ENCODE measurements at regions not wholly inside any gene's neighbourhood (a gene's known extent, or its start where the extent isn't known, plus 50 kb on each side); places are given as distances from the start of the nearest gene placed in this dataset.

- Histone ChIP-seq H3K36me3 (ENCODE audit: control insufficient read depth, insufficient read depth, low read length) (no peaks in the 10 kb centered on the region), H3K4me3 (ENCODE audit: insufficient read depth, low read depth, low read length, poor library complexity, severe bottlenecking) (no peak overlapping the region), H3K9me3 (ENCODE audit: control insufficient read depth, low read length) (peaks cover 3% of the 10 kb centered on the region), H3K27me3 (replicated peaks; ENCODE audit: control insufficient read depth, insufficient read depth, low read length, poor library complexity, severe bottlenecking) (no peaks in the 10 kb centered on the region), H3K4me1 (ENCODE audit: control insufficient read depth, insufficient read depth, low read length, poor library complexity, severe bottlenecking) (no peaks in the 10 kb centered on the region), H3K27ac (ENCODE audit: insufficient read depth, low read length, poor library complexity, severe bottlenecking) (no peak overlapping the region)
- DNase-seq = no peak
These were observed 340.7 kb downstream of the GALC start for GRCh38 chr14:87652278-87652677.

GRCh38 chr14:87644689-87645088 lies 348.3 kb downstream of the GALC start:
- H3K36me3 ChIP-seq (ENCODE audit: control insufficient read depth, insufficient read depth, low read length) = no peaks in the 10 kb centered on the region
- no peaks in the 10 kb centered on the region for H3K27me3 ChIP-seq (replicated peaks; ENCODE audit: control insufficient read depth, insufficient read depth, low read length, poor library complexity, severe bottlenecking)
- H3K4me3 ChIP-seq (ENCODE audit: insufficient read depth, low read depth, low read length, poor library complexity, severe bottlenecking) = no peak overlapping the region
- peaks cover 3% of the 10 kb centered on the region for H3K9me3 ChIP-seq (ENCODE audit: control insufficient read depth, low read length)
- no peaks in the 10 kb centered on the region for H3K4me1 ChIP-seq (ENCODE audit: control insufficient read depth, insufficient read depth, low read length, poor library complexity, severe bottlenecking)
- no peak for DNase-seq
- no peak overlapping the region for H3K27ac ChIP-seq (ENCODE audit: insufficient read depth, low read length, poor library complexity, severe bottlenecking)

GRCh38 chr14:87643005-87643404 lies 350.0 kb downstream of the GALC start:
- DNase-seq = no peak
- Histone ChIP-seq H3K36me3 (ENCODE audit: control insufficient read depth, insufficient read depth, low read length) (no peaks in the 10 kb centered on the region), H3K27me3 (replicated peaks; ENCODE audit: control insufficient read depth, insufficient read depth, low read length, poor library complexity, severe bottlenecking) (no peaks in the 10 kb centered on the region), H3K27ac (ENCODE audit: insufficient read depth, low read length, poor library complexity, severe bottlenecking) (no peak overlapping the region), H3K4me1 (ENCODE audit: control insufficient read depth, insufficient read depth, low read length, poor library complexity, severe bottlenecking) (no peaks in the 10 kb centered on the region), H3K9me3 (ENCODE audit: control insufficient read depth, low read length) (no peaks in the 10 kb centered on the region), H3K4me3 (ENCODE audit: insufficient read depth, low read depth, low read length, poor library complexity, severe bottlenecking) (no peak overlapping the region)

- no peaks in the 10 kb centered on the region for H3K27me3 ChIP-seq (replicated peaks; ENCODE audit: control insufficient read depth, insufficient read depth, low read length, poor library complexity, severe bottlenecking)
- H3K36me3 ChIP-seq (ENCODE audit: control insufficient read depth, insufficient read depth, low read length) = no peaks in the 10 kb centered on the region
- no peak overlapping the region for H3K4me3 ChIP-seq (ENCODE audit: insufficient read depth, low read depth, low read length, poor library complexity, severe bottlenecking)
- H3K4me1 ChIP-seq (ENCODE audit: control insufficient read depth, insufficient read depth, low read length, poor library complexity, severe bottlenecking) = no peaks in the 10 kb centered on the region
- no peak overlapping the region for H3K27ac ChIP-seq (ENCODE audit: insufficient read depth, low read length, poor library complexity, severe bottlenecking)
- H3K9me3 ChIP-seq (ENCODE audit: control insufficient read depth, low read length) = no peaks in the 10 kb centered on the region
- DNase-seq = no peak
These were observed 352.4 kb downstream of the GALC start for GRCh38 chr14:87640553-87640952.

GRCh38 chr14:87638196-87638595 lies 354.8 kb downstream of the GALC start:
- H3K4me1 ChIP-seq (ENCODE audit: control insufficient read depth, insufficient read depth, low read length, poor library complexity, severe bottlenecking) = no peaks in the 10 kb centered on the region
- no peak for DNase-seq
- H3K27ac ChIP-seq (ENCODE audit: insufficient read depth, low read length, poor library complexity, severe bottlenecking) = no peak overlapping the region
- no peaks in the 10 kb centered on the region for H3K9me3 ChIP-seq (ENCODE audit: control insufficient read depth, low read length)
- H3K36me3 ChIP-seq (ENCODE audit: control insufficient read depth, insufficient read depth, low read length) = no peaks in the 10 kb centered on the region
- no peaks in the 10 kb centered on the region for H3K27me3 ChIP-seq (replicated peaks; ENCODE audit: control insufficient read depth, insufficient read depth, low read length, poor library complexity, severe bottlenecking)
- no peak overlapping the region for H3K4me3 ChIP-seq (ENCODE audit: insufficient read depth, low read depth, low read length, poor library complexity, severe bottlenecking)

GRCh38 chr14:87635442-87635841 lies 357.5 kb downstream of the GALC start:
- Histone ChIP-seq H3K27me3 (replicated peaks; ENCODE audit: control insufficient read depth, insufficient read depth, low read length, poor library complexity, severe bottlenecking) (no peaks in the 10 kb centered on the region), H3K27ac (ENCODE audit: insufficient read depth, low read length, poor library complexity, severe bottlenecking) (no peak overlapping the region), H3K4me3 (ENCODE audit: insufficient read depth, low read depth, low read length, poor library complexity, severe bottlenecking) (no peak overlapping the region), H3K9me3 (ENCODE audit: control insufficient read depth, low read length) (no peaks in the 10 kb centered on the region), H3K36me3 (ENCODE audit: control insufficient read depth, insufficient read depth, low read length) (no peaks in the 10 kb centered on the region), H3K4me1 (ENCODE audit: control insufficient read depth, insufficient read depth, low read length, poor library complexity, severe bottlenecking) (no peaks in the 10 kb centered on the region)
- DNase-seq = no peak

GRCh38 chr14:87632796-87633195 lies 360.2 kb downstream of the GALC start:
- Histone ChIP-seq H3K4me1 (ENCODE audit: control insufficient read depth, insufficient read depth, low read length, poor library complexity, severe bottlenecking) (no peaks in the 10 kb centered on the region), H3K36me3 (ENCODE audit: control insufficient read depth, insufficient read depth, low read length) (no peaks in the 10 kb centered on the region), H3K27me3 (replicated peaks; ENCODE audit: control insufficient read depth, insufficient read depth, low read length, poor library complexity, severe bottlenecking) (no peaks in the 10 kb centered on the region), H3K27ac (ENCODE audit: insufficient read depth, low read length, poor library complexity, severe bottlenecking) (no peak overlapping the region), H3K4me3 (ENCODE audit: insufficient read depth, low read depth, low read length, poor library complexity, severe bottlenecking) (no peak overlapping the region), H3K9me3 (ENCODE audit: control insufficient read depth, low read length) (no peaks in the 10 kb centered on the region)
- no peak for DNase-seq

GRCh38 chr14:87630846-87631245 lies 362.1 kb downstream of the GALC start:
- H3K27me3 ChIP-seq (replicated peaks; ENCODE audit: control insufficient read depth, insufficient read depth, low read length, poor library complexity, severe bottlenecking) = no peaks in the 10 kb centered on the region
- H3K27ac ChIP-seq (ENCODE audit: insufficient read depth, low read length, poor library complexity, severe bottlenecking) = no peak overlapping the region
- no peaks in the 10 kb centered on the region for H3K9me3 ChIP-seq (ENCODE audit: control insufficient read depth, low read length)
- H3K4me1 ChIP-seq (ENCODE audit: control insufficient read depth, insufficient read depth, low read length, poor library complexity, severe bottlenecking) = no peaks in the 10 kb centered on the region
- H3K36me3 ChIP-seq (ENCODE audit: control insufficient read depth, insufficient read depth, low read length) = no peaks in the 10 kb centered on the region
- no peak for DNase-seq
- H3K4me3 ChIP-seq (ENCODE audit: insufficient read depth, low read depth, low read length, poor library complexity, severe bottlenecking) = no peak overlapping the region

- Histone ChIP-seq H3K4me1 (ENCODE audit: control insufficient read depth, insufficient read depth, low read length, poor library complexity, severe bottlenecking) (no peaks in the 10 kb centered on the region), H3K27me3 (replicated peaks; ENCODE audit: control insufficient read depth, insufficient read depth, low read length, poor library complexity, severe bottlenecking) (no peaks in the 10 kb centered on the region), H3K27ac (ENCODE audit: insufficient read depth, low read length, poor library complexity, severe bottlenecking) (no peak overlapping the region), H3K4me3 (ENCODE audit: insufficient read depth, low read depth, low read length, poor library complexity, severe bottlenecking) (no peak overlapping the region), H3K9me3 (ENCODE audit: control insufficient read depth, low read length) (no peaks in the 10 kb centered on the region), H3K36me3 (ENCODE audit: control insufficient read depth, insufficient read depth, low read length) (no peaks in the 10 kb centered on the region)
- no peak for DNase-seq
These were observed 363.2 kb downstream of the GALC start for GRCh38 chr14:87629788-87630187.

- Histone ChIP-seq H3K4me3 (ENCODE audit: insufficient read depth, low read depth, low read length, poor library complexity, severe bottlenecking) (no peak overlapping the region), H3K27ac (ENCODE audit: insufficient read depth, low read length, poor library complexity, severe bottlenecking) (no peak overlapping the region), H3K9me3 (ENCODE audit: control insufficient read depth, low read length) (no peaks in the 10 kb centered on the region), H3K36me3 (ENCODE audit: control insufficient read depth, insufficient read depth, low read length) (no peaks in the 10 kb centered on the region), H3K4me1 (ENCODE audit: control insufficient read depth, insufficient read depth, low read length, poor library complexity, severe bottlenecking) (no peaks in the 10 kb centered on the region), H3K27me3 (replicated peaks; ENCODE audit: control insufficient read depth, insufficient read depth, low read length, poor library complexity, severe bottlenecking) (no peaks in the 10 kb centered on the region)
- DNase-seq = no peak
These were observed 364.2 kb downstream of the GALC start for GRCh38 chr14:87628780-87629179.

GRCh38 chr14:87628129-87628528 lies 364.9 kb downstream of the GALC start:
- Histone ChIP-seq H3K36me3 (ENCODE audit: control insufficient read depth, insufficient read depth, low read length) (no peaks in the 10 kb centered on the region), H3K9me3 (ENCODE audit: control insufficient read depth, low read length) (no peaks in the 10 kb centered on the region), H3K27ac (ENCODE audit: insufficient read depth, low read length, poor library complexity, severe bottlenecking) (no peak overlapping the region), H3K27me3 (replicated peaks; ENCODE audit: control insufficient read depth, insufficient read depth, low read length, poor library complexity, severe bottlenecking) (no peaks in the 10 kb centered on the region), H3K4me3 (ENCODE audit: insufficient read depth, low read depth, low read length, poor library complexity, severe bottlenecking) (no peak overlapping the region), H3K4me1 (ENCODE audit: control insufficient read depth, insufficient read depth, low read length, poor library complexity, severe bottlenecking) (no peaks in the 10 kb centered on the region)
- DNase-seq = no peak
